Transverse colon (tissue), 4 donors: ENCODE measurements at regions not wholly inside any gene's neighbourhood (a gene's known extent, or its start where the extent isn't known, plus 50 kb on each side); places are given as distances from the start of the nearest gene placed in this dataset.

Experiments
- DNase-seq: peaks from one replicate; pipeline ENCODE4 v3.0.0-alpha.2; 2019
- H3K27ac ChIP-seq, 4 donors: fragments of 200-600 bp; sonication (generic); 2 replicates each; pipeline ENCODE4 v1.5.1; 2016 to 2018; ENCODE audit warnings: inconsistent platforms in 4 of 4
- H3K27me3 ChIP-seq: fragments of 200-600 bp; sonication (generic); 2 replicates; pipeline ENCODE4 v1.5.1; 2017; ENCODE audit warnings: inconsistent platforms
- H3K36me3 ChIP-seq, 4 donors: fragments of 200-600 bp; sonication (generic); 2 replicates each; pipeline ENCODE4 v1.5.1; 2017 to 2019; ENCODE audit warnings: inconsistent platforms in 4 of 4
- H3K4me1 ChIP-seq, 4 donors: fragments of 200-600 bp; sonication (generic); 2 replicates each; pipeline ENCODE4 v1.5.1; 2017 to 2020; ENCODE audit warnings: inconsistent platforms in 4 of 4
- H3K4me3 ChIP-seq, 4 donors: fragments of 200-600 bp; sonication (generic); 1 replicate in 1 of 4; 2 replicates in 3 of 4; pipeline versions ENCODE4 v1.5.1 to v1.6.1; 2017 to 2019; ENCODE audit warnings: inconsistent platforms in 4 of 4
- H3K9me3 ChIP-seq, 2 donors: fragments of 200-600 bp; sonication (generic); 2 replicates each; pipeline ENCODE4 v1.5.1; 2017 to 2019; ENCODE audit warnings: inconsistent platforms in 2 of 2
- EP300 ChIP-seq: sonication (generic); formaldehyde crosslinking; IDR thresholded peaks from one replicate; pipeline ENCODE4 v1.6.1; 2017; ENCODE audit warnings: antibody characterized with exemption, low read depth
- POLR2A ChIP-seq: fragments of 450-650 bp; IDR thresholded peaks from one replicate; pipeline ENCODE4 v1.6.1; 2016; ENCODE audit warnings: antibody characterized with exemption, mild to moderate bottlenecking, moderate library complexity
- POLR2AphosphoS5 ChIP-seq, 3 donors: sonication (generic); formaldehyde crosslinking; IDR thresholded peaks; one replicate each; pipeline ENCODE4 v1.6.1; 2016; ENCODE audit warnings: antibody characterized with exemption in 3 of 3
- WGBS, 2 donors: methylation state at CpG; one replicate each; pipeline ENCODE4 v1.1.5; 2018; ENCODE audit warnings: low coverage in 1 of 2; 5-methylcytosine and 5-hydroxymethylcytosine counted together
- in situ Hi-C, 4 donors: fragments of 200-750 bp; cut with MboI; loops; one replicate each; pipeline versions ENCODE4 v1.15.0 to v1.15.1; 2017; ENCODE audit warnings: low sequenced_read_pairs in 3 of 4, low pct_ligation_motif_present in 1 of 4, low pct_unique_long_range_greater_than_20kb in 1 of 4
- intact Hi-C: fragments of 100-400 bp; cut with DNase I; formaldehyde crosslinking; loops from one replicate; pipeline ENCODE4 v1.15.1; 2023; ENCODE audit warnings: low total_unique reads
- TF ChIP-seq, protein P1 (sequence below), 5 experiments: fragments of 200-600 bp in 3 of 5; fragments of 450-650 bp in 2 of 5; sonication (generic) in 3 of 5; IDR thresholded peaks; 1 replicate in 2 of 5; 2 replicates in 3 of 5; pipeline ENCODE4 v1.5.1; 2016 to 2017; ENCODE audit warnings: antibody characterized with exemption in 5 of 5, inconsistent platforms in 3 of 5, mild to moderate bottlenecking in 2 of 5, moderate library complexity in 1 of 5

DNA sequence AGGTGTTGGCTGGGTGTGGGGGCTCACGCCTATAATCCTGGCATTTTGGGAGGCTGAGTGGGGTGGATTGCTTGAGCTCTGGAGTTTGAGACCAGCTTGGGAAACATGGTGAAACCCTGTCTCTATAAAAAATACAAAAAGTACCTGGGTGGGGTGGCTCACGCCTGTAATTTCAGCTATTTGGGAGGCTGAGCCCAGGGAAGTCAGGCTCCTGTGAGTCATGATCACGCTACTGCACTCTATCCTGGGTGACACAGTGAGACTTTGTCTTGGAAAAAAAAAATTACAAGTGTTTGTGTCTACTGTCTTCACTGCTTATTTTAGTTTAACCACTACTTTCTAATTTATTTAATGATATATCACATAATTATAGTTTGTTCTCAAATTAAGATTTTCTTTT is 62.7 kb upstream of the DOCK10 start:
- DNase-seq = no peak
- TF ChIP-seq, protein P1, sequence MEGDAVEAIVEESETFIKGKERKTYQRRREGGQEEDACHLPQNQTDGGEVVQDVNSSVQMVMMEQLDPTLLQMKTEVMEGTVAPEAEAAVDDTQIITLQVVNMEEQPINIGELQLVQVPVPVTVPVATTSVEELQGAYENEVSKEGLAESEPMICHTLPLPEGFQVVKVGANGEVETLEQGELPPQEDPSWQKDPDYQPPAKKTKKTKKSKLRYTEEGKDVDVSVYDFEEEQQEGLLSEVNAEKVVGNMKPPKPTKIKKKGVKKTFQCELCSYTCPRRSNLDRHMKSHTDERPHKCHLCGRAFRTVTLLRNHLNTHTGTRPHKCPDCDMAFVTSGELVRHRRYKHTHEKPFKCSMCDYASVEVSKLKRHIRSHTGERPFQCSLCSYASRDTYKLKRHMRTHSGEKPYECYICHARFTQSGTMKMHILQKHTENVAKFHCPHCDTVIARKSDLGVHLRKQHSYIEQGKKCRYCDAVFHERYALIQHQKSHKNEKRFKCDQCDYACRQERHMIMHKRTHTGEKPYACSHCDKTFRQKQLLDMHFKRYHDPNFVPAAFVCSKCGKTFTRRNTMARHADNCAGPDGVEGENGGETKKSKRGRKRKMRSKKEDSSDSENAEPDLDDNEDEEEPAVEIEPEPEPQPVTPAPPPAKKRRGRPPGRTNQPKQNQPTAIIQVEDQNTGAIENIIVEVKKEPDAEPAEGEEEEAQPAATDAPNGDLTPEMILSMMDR (IDR thresholded peaks at IDR 0.05) = no peak
- TF ChIP-seq EP300 = no peak
- TF ChIP-seq POLR2AphosphoS5 (IDR thresholded peaks at IDR 0.05) = no peak
- TF ChIP-seq POLR2A = no peak
- H3K4me3 ChIP-seq = no peak overlapping the region
- WGBS, 2 donors = 82 to 87% methylated on average over 3 of the region's 3 CpGs
- no peak overlapping the region for H3K27ac ChIP-seq
- H3K36me3 ChIP-seq = no peaks in the 10 kb centered on the region
- in situ Hi-C loops = loop anchor here in 3 of 4 donors (25.0 kb wide), 1 partner anchor 557 kb away; no protein-coding TSS in a partner anchor
- intact Hi-C loops = no loop called here
- no peaks in the 10 kb centered on the region for H3K9me3 ChIP-seq
- no peaks in the 10 kb centered on the region for H3K4me1 ChIP-seq
- no peaks in the 10 kb centered on the region for H3K27me3 ChIP-seq

DNA sequence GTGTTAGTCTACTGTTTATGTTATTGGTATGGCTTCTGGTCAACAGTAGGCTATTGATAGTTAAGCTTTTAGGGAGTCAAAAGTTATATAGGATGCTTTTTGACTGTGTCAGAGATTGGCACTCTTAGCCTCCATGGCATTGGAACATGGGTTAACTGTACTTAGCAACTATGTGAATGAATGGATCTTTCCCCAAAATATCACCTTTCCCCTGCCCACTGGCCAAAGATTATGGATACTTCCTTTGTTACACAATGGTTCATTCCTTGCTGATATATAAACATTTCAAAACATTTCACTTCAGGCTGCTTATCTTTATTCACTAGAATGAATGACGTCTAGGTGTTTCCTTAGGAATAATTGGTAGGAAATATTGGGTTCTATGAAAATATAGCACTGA is 62.1 kb upstream of the DOCK10 start:
- TF ChIP-seq EP300 (no peak), POLR2AphosphoS5 (IDR thresholded peaks at IDR 0.05) (no peak), POLR2A (no peak)
- TF ChIP-seq, protein P1 (IDR thresholded peaks at IDR 0.05) = no peak
- H3K27ac ChIP-seq = no peak overlapping the region
- DNase-seq = no peak
- 86 to 87% methylated on average over 1 of the region's 1 CpG for WGBS, 2 donors
- intact Hi-C loops (no loop called here), in situ Hi-C loops (loop anchor here in 3 of 4 donors (25.0 kb wide), 1 partner anchor 558 kb away; no protein-coding TSS in a partner anchor)
- no peaks in the 10 kb centered on the region for H3K27me3 ChIP-seq
- H3K9me3 ChIP-seq = no peaks in the 10 kb centered on the region
- H3K36me3 ChIP-seq = no peaks in the 10 kb centered on the region
- no peaks in the 10 kb centered on the region for H3K4me1 ChIP-seq
- H3K4me3 ChIP-seq = no peak overlapping the region

DNA sequence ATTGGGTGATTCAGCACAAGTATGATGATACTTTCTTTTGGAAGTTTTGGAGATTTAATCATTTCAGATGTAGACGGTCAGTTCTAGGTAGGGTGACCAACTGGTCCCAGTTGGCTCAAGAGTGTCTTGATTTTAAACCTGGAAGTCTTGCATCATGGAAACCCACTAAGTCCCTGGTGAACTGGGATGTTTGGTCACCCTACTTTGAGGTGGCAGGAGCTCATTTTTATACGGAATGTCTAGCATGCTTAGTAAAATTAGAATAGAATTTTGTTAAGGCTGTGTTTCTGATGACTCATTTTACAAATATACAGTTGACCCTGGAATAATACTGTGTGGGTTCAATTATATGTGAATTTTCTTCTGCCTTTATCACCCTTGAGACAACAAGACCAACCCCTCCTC is 61.5 kb upstream of the DOCK10 start:
- Histone ChIP-seq H3K36me3 (no peaks in the 10 kb centered on the region), H3K4me3 (no peak overlapping the region), H3K9me3 (no peaks in the 10 kb centered on the region), H3K27ac (no peak overlapping the region), H3K4me1 (no peaks in the 10 kb centered on the region), H3K27me3 (no peaks in the 10 kb centered on the region)
- in situ Hi-C loops (loop anchor here in 3 of 4 donors (25.0 kb wide), 1 partner anchor 559 kb away; no protein-coding TSS in a partner anchor), intact Hi-C loops (no loop called here)
- TF ChIP-seq POLR2A (no peak), EP300 (no peak), POLR2AphosphoS5 (IDR thresholded peaks at IDR 0.05) (no peak)
- TF ChIP-seq, protein P1 (IDR thresholded peaks at IDR 0.05) = no peak
- no peak for DNase-seq
- WGBS, 2 donors = 79 to 85% methylated on average over 2 of the region's 2 CpGs

DNA sequence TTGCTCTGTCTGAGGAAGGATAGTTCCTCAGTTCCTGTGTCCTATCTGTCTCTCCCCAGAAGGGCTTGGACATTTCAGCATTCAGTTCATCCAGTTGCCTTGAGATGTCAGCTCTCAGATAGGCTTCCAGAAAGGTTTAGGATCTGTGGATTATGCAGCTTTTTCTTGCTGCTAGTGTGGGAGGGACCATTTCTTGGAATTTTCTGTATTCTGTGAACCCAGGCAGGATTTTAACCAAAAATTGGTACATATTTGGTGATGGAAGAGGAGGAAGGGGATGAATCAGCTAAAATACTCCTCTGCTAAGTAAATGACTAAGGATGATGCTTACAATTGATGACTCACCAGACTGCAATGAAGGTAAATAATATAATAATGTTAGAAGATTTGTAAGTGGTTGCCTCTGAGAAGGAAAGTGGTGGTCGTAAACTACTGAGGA is 58.6 kb upstream of the DOCK10 start:
- H3K27ac ChIP-seq = no peak overlapping the region
- H3K9me3 ChIP-seq = no peaks in the 10 kb centered on the region
- H3K4me3 ChIP-seq = no peak overlapping the region
- 67 to 71% methylated on average over 1 of the region's 1 CpG for WGBS, 2 donors
- H3K27me3 ChIP-seq = no peaks in the 10 kb centered on the region
- DNase-seq = no peak
- in situ Hi-C loops (loop anchor here in 3 of 4 donors (25.0 kb wide), 1 partner anchor 561 kb away; no protein-coding TSS in a partner anchor), intact Hi-C loops (no loop called here)
- H3K36me3 ChIP-seq = no peaks in the 10 kb centered on the region
- TF ChIP-seq POLR2A = no peak
- TF ChIP-seq EP300 = no peak
- TF ChIP-seq, protein P1 (IDR thresholded peaks at IDR 0.05) = no peak
- TF ChIP-seq POLR2AphosphoS5 (IDR thresholded peaks at IDR 0.05) = no peak
- H3K4me1 ChIP-seq = no peaks in the 10 kb centered on the region
